GM12878 (cell line): ENCODE measurements at regions not wholly inside any gene's neighbourhood (a gene's known extent, or its start where the extent isn't known, plus 50 kb on each side); places are given as distances from the start of the nearest gene placed in this dataset.

ENCODE experiments used
- ATAC-seq: fragments of 200-7000 bp; cut with Tn5 transposase; 3 replicates; pipeline ENCODE4 v1.9.1; 2020; ENCODE audit warnings: mild to moderate bottlenecking, moderate library complexity
- BruUV-seq: library from RNA; stranded (reverse); fragments of 400-500 nt; replicated peaks from 2 replicates; lab custom pipeline; 2021; lab: Mats Ljungman, UMichigan
- CTCF ChIA-PET: fragments of 300-600 bp; sonication (Branson Sonifier 250); formaldehyde crosslinking; extraction: SDS; loops from one replicate; lab custom pipeline; 2021; ENCODE audit warnings: inconsistent platforms; lab: Yijun Ruan, JAX
- POLR2A ChIA-PET: fragments of 350-600 bp; formaldehyde crosslinking; extraction: SDS; loops from one replicate; lab custom pipeline; 2021; ENCODE audit warnings: inconsistent platforms; lab: Charles Lee
- RAD21 ChIA-PET: fragments of 300-600 bp; sonication (Branson Sonifier 250); formaldehyde crosslinking; loops from one replicate; lab custom pipeline; 2023; ENCODE audit warnings: antibody characterized with exemption; ENCODE audit not compliant: unreplicated experiment; lab: Charles Lee
- SMC1A ChIA-PET: fragments of 300-600 bp; sonication (Branson Sonifier 250); formaldehyde crosslinking; loops from one replicate; lab custom pipeline; 2023; ENCODE audit not compliant: unreplicated experiment, uncharacterized antibody; lab: Charles Lee
- DNase-seq: peaks from one replicate; pipeline ENCODE4 v3.0.0-alpha.2; 2011; ENCODE audit warnings: low read depth, low spot score
- FAIRE-seq: peaks from 3 replicates; lab custom pipeline; 2011; peaks lifted over from hg19 to GRCh38; lab: Jason Lieb, UNC
- H2AFZ ChIP-seq: 2 replicates; pipeline ENCODE4 v1.6.0; 2011; ENCODE audit warnings: low read depth, low read length, control low read depth; ENCODE audit not compliant: control insufficient read depth
- H3K27ac ChIP-seq: 2 replicates; pipeline ENCODE4 v1.5.1; 2011; ENCODE audit warnings: control low read depth; ENCODE audit not compliant: control insufficient read depth, insufficient read depth
- H3K27me3 ChIP-seq, 2 experiments: replicated peaks in 1 of 2; 2 replicates each; pipeline versions ENCODE4 v1.6.0 to v1.6.1; 2011; ENCODE audit warnings: low read length in 1 of 2; ENCODE audit not compliant: control insufficient read depth in 2 of 2, insufficient read depth in 2 of 2
- H3K36me3 ChIP-seq, 2 experiments: 2 replicates each; pipeline ENCODE4 v1.5.1; 2011; ENCODE audit warnings: low read length in 1 of 2; ENCODE audit not compliant: control insufficient read depth in 2 of 2, insufficient read depth in 2 of 2
- H3K4me1 ChIP-seq: 2 replicates; pipeline ENCODE4 v1.6.1; 2011; ENCODE audit warnings: mild to moderate bottlenecking, low read length, moderate library complexity, mixed read lengths; ENCODE audit not compliant: control insufficient read depth, insufficient read depth
- H3K4me2 ChIP-seq: 2 replicates; pipeline ENCODE4 v1.6.0; 2011; ENCODE audit warnings: control low read depth; ENCODE audit not compliant: control insufficient read depth, insufficient read depth
- H3K4me3 ChIP-seq: fragments of 200-600 bp; sonication (generic); 2 replicates; pipeline ENCODE4 v1.5.1; 2016
- H3K79me2 ChIP-seq: 2 replicates; pipeline ENCODE4 v1.6.0; 2011; ENCODE audit warnings: low read length; ENCODE audit not compliant: control insufficient read depth, insufficient read depth
- H3K9ac ChIP-seq: 2 replicates; pipeline ENCODE4 v1.8.0; 2011; ENCODE audit warnings: low read length, control low read depth, mixed read lengths; ENCODE audit not compliant: control insufficient read depth, insufficient read depth
- H3K9me3 ChIP-seq: replicated peaks from 3 replicates; pipeline ENCODE4 v1.5.1; 2011; ENCODE audit warnings: mild to moderate bottlenecking, low read length; ENCODE audit not compliant: control insufficient read depth, insufficient read depth
- H4K20me1 ChIP-seq: 2 replicates; pipeline ENCODE4 v1.6.0; 2011; ENCODE audit not compliant: control insufficient read depth, insufficient read depth
- EP300 ChIP-seq, 2 experiments: fragments of 150-350 bp in 1 of 2; IDR thresholded peaks; 2 replicates each; pipeline ENCODE4 v1.6.1; 2011 to 2012; ENCODE audit warnings: low read depth in 2 of 2, low read length in 2 of 2, borderline replicate concordance in 1 of 2, improper control_type of control experiment in 1 of 2, inconsistent platforms in 1 of 2; ENCODE audit not compliant: control insufficient read depth in 1 of 2
- KAT2A ChIP-seq: conservative IDR thresholded peaks from 2 replicates; pipeline ENCODE4 v1.6.1; 2011; ENCODE audit warnings: low read depth, low read length; ENCODE audit not compliant: control insufficient read depth
- MAX ChIP-seq: IDR thresholded peaks from 2 replicates; pipeline ENCODE4 v1.6.1; 2012; ENCODE audit warnings: low read depth, low read length, improper control_type of control experiment
- MXI1 ChIP-seq: fragments of 150-350 bp; IDR thresholded peaks from 2 replicates; pipeline ENCODE4 v1.6.1; 2011; ENCODE audit warnings: low read depth, mild to moderate bottlenecking, inconsistent platforms, low read length, improper control_type of control experiment
- NFIC ChIP-seq: IDR thresholded peaks from 2 replicates; pipeline ENCODE4 v1.6.1; 2012; ENCODE audit warnings: low read depth, mild to moderate bottlenecking, inconsistent platforms, low read length, moderate library complexity
- NFYA ChIP-seq: IDR thresholded peaks from 2 replicates; pipeline ENCODE4 v1.6.1; 2011; ENCODE audit warnings: low read depth, mild to moderate bottlenecking, low read length, improper control_type of control experiment, borderline replicate concordance
- TAF1 ChIP-seq: IDR thresholded peaks from 2 replicates; pipeline ENCODE4 v1.6.1; 2011; ENCODE audit warnings: mild to moderate bottlenecking, low read depth, low read length, borderline replicate concordance
- TARDBP ChIP-seq: IDR thresholded peaks from 2 replicates; pipeline ENCODE4 v1.6.1; 2016; ENCODE audit warnings: borderline replicate concordance
- USF1 ChIP-seq: IDR thresholded peaks from 2 replicates; pipeline ENCODE4 v1.6.1; 2011; ENCODE audit warnings: borderline replicate concordance, low read depth, mild to moderate bottlenecking, moderate library complexity, mixed read lengths, low read length; ENCODE audit not compliant: insufficient read depth; ENCODE audit errors: extremely low read length
- WGBS: methylation state at CpG from one replicate; pipeline ENCODE4 v1.1.6; 2016; ENCODE audit warnings: low lambda C conversion rate; ENCODE audit not compliant: insufficient replicate concordance, insufficient coverage; ENCODE audit errors: missing lambda C conversion rate; 5-methylcytosine and 5-hydroxymethylcytosine counted together
- in situ Hi-C: fragments of 300-500 bp; cut with MboI; formaldehyde crosslinking; loops from 9 replicates; pipeline ENCODE4 v1.14.3; 2018; ENCODE audit warnings: mixed read lengths
- intact Hi-C: fragments of 100-400 bp; cut with micrococcal nuclease; formaldehyde crosslinking; loops from one replicate; pipeline ENCODE4 v1.14.2; 2022; ENCODE audit not compliant: unreplicated experiment

GRCh38 chr19:46932346-46932745 is 71.5 kb downstream of the ARHGAP35 start:
- Histone ChIP-seq H2AFZ (no peak overlapping the region), H3K27ac (no peak overlapping the region), H3K79me2 (peaks cover 17% of the 10 kb centered on the region), H4K20me1 (no peaks in the 10 kb centered on the region), H3K9ac (no peak overlapping the region)
- ChIA-PET RAD21 (interaction anchor here (0.7 kb wide), 1 partner anchor 23 kb away, joined by 3 read pairs; no protein-coding TSS in a partner anchor), CTCF (no interaction called here)
- BruUV-seq = no TSS peak
- intact Hi-C loops = loop anchor here (5.0 kb wide), 1 partner anchor 585 kb away; the partner anchor contains the start of gene NAPA
- no peak for ATAC-seq
- in situ Hi-C loops = no loop called here
- TF ChIP-seq NFYA (no peak), TAF1 (no peak), USF1 (no peak), NFIC (no peak), TARDBP (no peak), MAX (no peak), MXI1 (no peak), KAT2A (no peak), EP300 (IDR thresholded peaks at IDR 0.05; ENCODE audit: borderline replicate concordance in 1 of 2, control insufficient read depth in 1 of 2, low read depth in 2 of 2, low read length in 2 of 2) (no peak)
- TF ChIP-seq, all 136 proteins: peak for 0
- H3K4me3 ChIP-seq = no peak overlapping the region
- SMC1A ChIA-PET = interaction anchor here (0.9 to 1.2 kb wide), 2 partner anchors 13 to 18 kb away, joined by 3 to 4 read pairs; no protein-coding TSS in a partner anchor
- POLR2A ChIA-PET = interaction anchor here (0.7 kb wide), 1 partner anchor 144 kb away, joined by 5 read pairs; the partner anchor contains the start of gene SLC1A5
- H3K9me3 ChIP-seq = no peaks in the 10 kb centered on the region
- no peak overlapping the region for H3K4me2 ChIP-seq
- peaks cover 8% of the 10 kb centered on the region for H3K4me1 ChIP-seq
- no peaks in the 10 kb centered on the region for H3K27me3 ChIP-seq
- WGBS = 75% methylated on average over 2 of the region's 2 CpGs
- FAIRE-seq (no peak), DNase-seq (no peak)
- H3K36me3 ChIP-seq = peaks cover under 1 to 3% of the 10 kb centered on the region in 2 experiments; a peak in 3 of 4 replicates
